Daoy (cell line): ENCODE measurements at regions not wholly inside any gene's neighbourhood (a gene's known extent, or its start where the extent isn't known, plus 50 kb on each side); places are given as distances from the start of the nearest gene placed in this dataset.
"Not testable (repeated sequence)": the region's sequence is repeated elsewhere in the genome, so short reads cannot be mapped to it uniquely, and the experiment has no call there.

ENCODE experiments used
- DNase-seq: peaks from one replicate; pipeline ENCODE4 v3.0.0-alpha.2; 2015; ENCODE audit warnings: low read depth

- no peak for DNase-seq
These were observed 301.5 kb downstream of the FZD1 start for GRCh38 chr7:91565499-91566401.

DNA sequence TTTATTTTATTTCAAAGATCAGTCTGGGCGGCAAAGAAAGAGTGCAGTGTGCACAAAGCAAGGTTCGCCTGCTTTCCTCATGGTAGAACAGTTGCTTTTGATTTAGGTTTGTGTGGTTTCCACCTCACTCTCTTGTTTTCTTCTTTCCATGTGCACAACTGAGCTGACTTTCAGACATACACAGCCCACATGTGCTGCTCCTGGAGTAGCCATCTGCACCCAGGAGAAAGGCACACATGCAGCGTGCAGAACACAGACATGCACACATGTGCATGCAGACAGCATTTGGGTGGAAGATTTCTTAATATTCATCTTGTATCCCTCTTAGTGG lies 302.1 kb downstream of the FZD1 start:
- DNase-seq: no peak

DNA sequence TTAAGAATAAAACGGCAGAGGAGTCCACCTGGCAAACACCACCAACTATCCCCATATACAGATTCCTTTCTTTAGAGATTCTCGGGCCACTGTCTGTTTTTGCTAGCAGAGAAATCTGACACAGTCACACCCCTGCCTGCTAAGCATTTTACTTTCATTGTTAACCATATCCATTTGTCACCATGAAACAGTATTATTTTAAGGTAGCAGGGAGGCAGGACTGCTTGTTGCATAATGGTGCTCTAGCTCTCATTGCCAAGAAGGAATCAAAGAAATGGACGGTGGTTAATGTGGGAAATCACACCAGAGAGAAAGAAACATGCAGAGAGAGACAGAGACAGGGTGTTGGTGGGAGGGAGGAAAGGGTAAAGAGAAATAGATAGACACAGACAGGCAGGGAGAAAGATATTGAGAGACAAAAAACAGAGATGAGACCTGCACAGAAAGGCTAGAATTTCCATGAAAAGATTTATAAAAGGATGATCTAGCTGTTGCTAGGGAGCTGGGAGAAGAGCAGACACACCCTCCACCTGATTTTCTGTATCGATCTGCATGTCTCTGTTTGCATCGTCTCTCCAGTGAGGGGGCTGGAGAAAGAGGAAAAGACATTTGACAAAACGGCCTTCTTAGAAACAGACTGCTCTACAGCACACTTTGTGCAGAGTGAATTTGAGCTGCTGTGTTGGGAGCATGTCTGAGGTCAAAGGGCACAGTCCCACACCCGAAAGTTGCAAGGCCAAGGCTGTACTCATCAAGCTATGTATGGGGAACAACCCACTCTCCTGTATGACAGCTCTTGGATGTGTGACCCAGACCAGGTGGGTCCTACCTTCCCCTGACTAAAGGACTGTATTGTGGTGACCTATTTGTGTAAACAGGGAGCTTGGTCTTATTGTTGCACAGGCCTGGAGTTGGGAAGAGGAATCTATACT lies 303.1 kb downstream of the FZD1 start:
- DNase-seq: no peak

- DNase-seq: no peak
These were observed 303.9 kb downstream of the FZD1 start for GRCh38 chr7:91568138-91568537.

GRCh38 chr7:91569728-91570457 lies 305.7 kb downstream of the FZD1 start:
- no peak for DNase-seq

DNA sequence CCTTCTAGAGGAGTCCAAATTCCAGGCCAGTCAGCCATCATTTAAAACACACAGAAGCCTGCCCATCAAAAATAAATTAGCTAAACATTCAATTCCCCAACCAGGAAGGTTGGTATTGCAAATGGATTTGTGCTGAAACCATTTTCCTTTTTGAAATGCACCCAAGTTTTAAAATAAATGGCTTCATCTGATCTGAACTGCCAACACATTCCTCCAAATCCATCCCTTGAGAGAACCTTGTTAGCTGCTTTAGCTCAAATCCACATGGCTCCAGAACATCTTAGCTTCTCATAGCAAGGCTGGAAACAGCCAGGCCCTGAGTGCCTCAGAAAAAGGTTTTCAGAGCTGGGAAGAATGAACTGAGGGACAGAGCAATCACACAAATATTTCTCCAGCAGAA lies 306.3 kb downstream of the FZD1 start:
- DNase-seq: no peak

GRCh38 chr7:91571601-91572000 lies 307.4 kb downstream of the FZD1 start:
- no peak for DNase-seq

DNA sequence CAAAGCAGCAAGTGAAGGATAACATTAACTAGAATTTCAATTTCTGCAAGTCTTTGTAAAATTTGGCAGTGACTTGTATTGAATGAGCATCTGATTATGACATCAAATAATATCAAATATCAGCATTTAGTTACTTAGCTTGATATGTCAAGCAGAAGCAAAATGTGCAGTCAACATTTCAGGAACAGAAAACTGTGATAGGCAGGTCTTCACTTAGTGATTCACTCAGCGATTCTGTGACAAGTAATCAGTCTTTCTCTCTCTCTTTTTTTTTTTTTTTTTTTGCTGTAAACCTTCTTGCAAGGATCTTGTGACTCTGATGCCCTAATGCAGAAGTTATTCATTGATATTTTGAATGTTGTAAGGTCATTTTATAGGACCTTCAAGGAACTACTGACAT lies 307.1 kb downstream of the MTERF1 start:
- DNase-seq: no peak

- DNase-seq: not testable (repeated sequence)
These were observed 304.0 kb downstream of the MTERF1 start for GRCh38 chr7:91576459-91576858.

GRCh38 chr7:91579837-91580236 lies 300.7 kb downstream of the MTERF1 start:
- DNase-seq: no peak

- no peak for DNase-seq
These were observed 297.6 kb downstream of the MTERF1 start for GRCh38 chr7:91582799-91583477.

DNA sequence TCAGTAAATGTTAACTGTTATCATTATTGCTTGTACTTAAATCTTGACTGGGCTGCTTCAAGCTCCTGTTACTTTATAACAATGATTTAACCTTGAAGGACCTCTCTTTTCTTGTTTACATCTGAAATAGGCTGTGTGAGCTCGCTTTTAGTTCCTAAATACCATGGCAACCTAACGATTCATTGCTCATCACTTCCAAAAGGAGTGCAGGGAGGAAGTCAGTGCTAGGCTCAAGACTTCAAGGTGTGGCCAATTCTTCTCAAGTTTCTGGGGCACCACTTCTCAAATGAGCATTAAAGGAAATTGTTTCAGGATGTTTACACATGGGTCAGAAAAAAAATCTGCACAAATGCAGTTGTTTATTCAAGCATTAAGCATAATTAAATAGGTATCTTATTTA lies 284.2 kb downstream of the MTERF1 start:
- no peak for DNase-seq

- DNase-seq: no peak
These were observed 281.7 kb downstream of the MTERF1 start for GRCh38 chr7:91598791-91599190.

- no peak for DNase-seq
These were observed 280.4 kb downstream of the MTERF1 start for GRCh38 chr7:91600112-91600511.

DNA sequence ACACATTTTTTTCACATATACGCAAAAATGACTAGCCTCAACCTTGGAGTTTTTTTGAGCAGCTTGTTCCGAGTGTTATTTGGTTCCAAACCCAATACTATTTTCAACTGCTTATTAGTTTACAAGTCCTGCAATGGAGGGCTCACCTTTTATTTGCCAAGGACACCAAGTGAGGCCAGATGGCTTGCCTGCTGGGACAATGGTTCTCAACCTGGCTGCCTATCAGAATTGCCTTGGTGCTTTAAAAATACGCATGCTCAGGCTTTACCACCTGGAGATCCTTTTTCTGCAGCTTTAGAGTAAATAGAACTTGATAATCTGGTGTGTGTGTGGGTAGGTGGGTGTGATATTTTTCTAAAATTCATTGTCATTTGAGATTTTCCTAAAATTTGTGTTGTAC lies 276.8 kb downstream of the MTERF1 start:
- no peak for DNase-seq

DNA sequence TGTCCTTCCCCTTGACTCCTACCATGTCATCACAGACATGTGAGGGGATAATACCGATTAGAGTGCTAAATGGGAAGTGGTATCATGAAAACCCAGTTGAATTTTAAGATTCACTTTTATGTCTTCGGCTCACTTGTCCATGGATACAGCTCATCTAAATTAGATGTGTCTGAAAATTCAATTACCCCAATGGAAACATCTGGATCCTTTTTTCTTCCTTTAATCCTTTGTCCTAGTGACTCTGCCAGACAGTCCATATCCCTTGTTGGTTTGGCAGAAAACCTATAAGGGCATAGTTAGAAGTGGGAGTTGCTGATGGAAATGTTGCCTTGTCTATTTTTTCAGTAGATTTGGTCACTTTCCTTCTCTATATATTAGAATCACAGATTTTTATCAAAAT lies 271.9 kb downstream of the MTERF1 start:
- DNase-seq: no peak

DNA sequence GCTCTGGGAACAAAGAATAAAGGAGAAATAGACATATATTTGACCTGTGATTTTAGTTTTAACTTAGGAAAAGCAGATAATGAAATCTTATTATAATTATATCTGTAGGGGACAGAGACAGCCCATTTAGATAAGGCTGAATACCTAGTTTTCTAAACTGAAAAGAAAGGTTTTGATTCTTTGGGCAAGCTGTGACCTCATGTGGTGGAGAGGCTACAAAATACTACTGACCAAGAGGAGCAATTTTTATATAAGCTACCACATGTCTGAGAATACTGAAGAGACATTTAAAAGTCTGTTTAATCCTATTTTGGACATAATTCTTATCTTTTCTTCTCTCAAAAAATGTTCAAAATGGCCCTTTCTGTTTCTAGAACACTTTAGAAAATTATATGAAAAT lies 271.0 kb downstream of the MTERF1 start:
- DNase-seq: no peak

- DNase-seq: no peak
These were observed 266.1 kb downstream of the MTERF1 start for GRCh38 chr7:91614431-91614830.

GRCh38 chr7:91618776-91619765 lies 261.4 kb downstream of the MTERF1 start:
- no peak for DNase-seq

GRCh38 chr7:91620827-91621226 lies 259.7 kb downstream of the MTERF1 start:
- no peak for DNase-seq
